ENCODE measurements at regions not wholly inside any gene's neighbourhood (a gene's known extent, or its start where the extent isn't known, plus 50 kb on each side); places are given as distances from the start of the nearest gene placed in this dataset.
A peak's percentile ranks its signal among the peaks of the same experiment; 100 is the strongest.

DNA sequence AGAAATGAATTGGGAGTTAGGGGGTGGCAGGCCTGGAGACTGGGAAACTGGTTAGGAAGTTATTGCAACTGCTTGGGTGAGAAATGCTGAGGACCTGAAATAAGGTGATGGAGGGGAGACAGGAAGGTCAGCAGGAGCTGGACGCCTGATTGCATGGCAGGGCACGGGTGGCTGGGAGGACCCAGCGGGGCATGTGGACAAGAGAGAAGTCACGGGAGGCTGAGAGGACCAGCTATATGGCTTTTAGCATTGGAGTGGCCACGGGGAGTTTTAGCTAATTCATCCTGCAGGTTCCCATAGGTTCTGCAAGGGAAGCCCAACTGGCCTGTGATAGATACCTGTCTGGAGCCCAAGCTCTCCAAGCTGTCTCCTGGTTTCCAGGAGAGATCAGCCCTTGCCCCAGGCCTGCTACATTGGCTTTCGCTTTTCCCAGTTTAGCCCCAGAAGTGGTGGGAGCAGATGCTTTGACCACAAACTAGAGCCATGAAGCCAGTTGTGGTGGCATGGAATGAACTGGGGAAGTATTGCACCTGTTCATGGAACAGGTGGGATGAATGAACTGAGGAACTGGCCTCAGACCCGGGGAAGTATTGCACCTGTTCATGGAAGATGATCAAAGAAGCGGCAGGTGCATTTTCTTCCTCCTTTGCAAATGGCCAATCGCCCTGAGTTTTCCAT, 93.6 kb upstream of the TAF1B start:
- no peak for DNase-seq (ENCODE audit: low spot score)
- in situ Hi-C loops (cut with MboI; ENCODE audit: low pct_unique_long_range_greater_than_20kb, low sequenced_read_pairs, unreplicated experiment): no loop called here
- TF ChIP-seq, protein P1, sequence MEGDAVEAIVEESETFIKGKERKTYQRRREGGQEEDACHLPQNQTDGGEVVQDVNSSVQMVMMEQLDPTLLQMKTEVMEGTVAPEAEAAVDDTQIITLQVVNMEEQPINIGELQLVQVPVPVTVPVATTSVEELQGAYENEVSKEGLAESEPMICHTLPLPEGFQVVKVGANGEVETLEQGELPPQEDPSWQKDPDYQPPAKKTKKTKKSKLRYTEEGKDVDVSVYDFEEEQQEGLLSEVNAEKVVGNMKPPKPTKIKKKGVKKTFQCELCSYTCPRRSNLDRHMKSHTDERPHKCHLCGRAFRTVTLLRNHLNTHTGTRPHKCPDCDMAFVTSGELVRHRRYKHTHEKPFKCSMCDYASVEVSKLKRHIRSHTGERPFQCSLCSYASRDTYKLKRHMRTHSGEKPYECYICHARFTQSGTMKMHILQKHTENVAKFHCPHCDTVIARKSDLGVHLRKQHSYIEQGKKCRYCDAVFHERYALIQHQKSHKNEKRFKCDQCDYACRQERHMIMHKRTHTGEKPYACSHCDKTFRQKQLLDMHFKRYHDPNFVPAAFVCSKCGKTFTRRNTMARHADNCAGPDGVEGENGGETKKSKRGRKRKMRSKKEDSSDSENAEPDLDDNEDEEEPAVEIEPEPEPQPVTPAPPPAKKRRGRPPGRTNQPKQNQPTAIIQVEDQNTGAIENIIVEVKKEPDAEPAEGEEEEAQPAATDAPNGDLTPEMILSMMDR (IDR thresholded peaks at IDR 0.05; ENCODE audit: extremely low read depth, insufficient read depth, missing control alignments): no peak

DNA sequence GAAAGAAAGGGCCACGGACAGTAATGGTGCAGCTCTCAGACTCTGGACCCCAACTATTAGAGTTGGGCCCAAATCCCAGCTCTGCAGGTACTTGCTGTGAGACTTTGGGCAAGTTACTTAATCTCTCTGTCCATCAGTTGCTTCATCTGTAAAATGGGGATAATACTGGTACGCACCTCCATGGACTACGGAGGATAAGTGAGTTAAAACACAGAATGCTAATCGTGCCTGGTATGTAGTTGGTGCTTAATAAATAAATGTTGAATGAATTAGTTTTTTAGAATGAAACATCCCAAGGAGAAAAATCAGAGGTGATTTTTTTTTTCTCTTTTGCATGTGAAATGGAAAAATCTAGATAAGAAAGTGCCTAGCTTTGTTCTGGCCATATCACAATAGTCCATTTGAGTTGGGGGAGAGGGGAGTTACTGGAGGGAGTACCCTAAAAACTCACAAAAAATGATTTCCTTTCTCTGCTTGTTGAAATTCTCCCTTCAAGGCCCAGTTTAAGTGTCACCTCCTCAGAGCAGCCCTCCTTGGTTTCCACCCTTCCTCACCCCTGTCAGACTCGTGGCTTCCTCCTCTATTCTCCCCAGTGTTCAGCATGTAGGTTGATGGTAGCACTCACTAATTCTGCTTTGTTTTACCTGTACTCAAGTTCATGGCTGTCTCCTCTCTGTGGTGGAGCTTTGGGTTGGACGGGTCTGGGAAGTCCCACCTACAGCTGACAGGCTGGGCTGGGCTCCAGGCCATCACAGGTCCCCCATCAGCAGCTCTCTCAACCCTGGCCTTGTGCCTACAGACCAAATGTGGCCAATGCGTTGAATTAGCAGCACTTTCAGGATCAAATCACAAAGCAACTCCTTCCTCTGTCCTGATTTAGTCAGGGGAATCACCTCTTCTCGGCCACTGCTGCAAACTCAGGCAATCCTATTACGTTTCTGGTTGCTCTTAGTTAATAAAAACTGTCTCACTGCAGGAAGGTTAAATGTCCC, 92.8 kb upstream of the TAF1B start:
- in situ Hi-C loops (cut with MboI; ENCODE audit: low pct_unique_long_range_greater_than_20kb, low sequenced_read_pairs, unreplicated experiment): no loop called here
- TF ChIP-seq, protein P1 (IDR thresholded peaks at IDR 0.05; ENCODE audit: extremely low read depth, insufficient read depth, missing control alignments): no peak
- DNase-seq (ENCODE audit: low spot score): peak; percentile 48

DNA sequence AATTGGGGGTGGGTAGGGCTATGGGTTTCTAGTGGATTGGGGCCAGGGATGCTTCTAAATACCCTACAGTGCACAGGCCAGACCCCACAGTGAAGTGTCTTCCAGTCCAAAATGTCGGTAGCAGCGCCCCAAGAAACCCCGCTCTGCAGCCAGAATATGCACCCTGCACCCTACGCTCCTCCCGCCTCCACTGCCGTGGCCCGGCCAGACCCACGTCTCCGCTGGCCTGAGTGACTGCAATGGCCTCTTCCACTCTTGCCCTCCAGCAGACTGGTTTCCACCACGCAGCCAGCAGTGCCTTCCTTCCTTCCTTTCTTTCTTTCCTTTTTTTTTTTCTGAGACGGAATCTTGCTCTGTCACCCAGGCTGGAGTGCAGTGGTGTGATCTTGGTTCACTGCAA, 91.4 kb upstream of the TAF1B start:
- TF ChIP-seq, protein P1 (IDR thresholded peaks at IDR 0.05; ENCODE audit: extremely low read depth, insufficient read depth, missing control alignments): no peak
- DNase-seq (ENCODE audit: low spot score): no peak
- in situ Hi-C loops (cut with MboI; ENCODE audit: low pct_unique_long_range_greater_than_20kb, low sequenced_read_pairs, unreplicated experiment): no loop called here

DNA sequence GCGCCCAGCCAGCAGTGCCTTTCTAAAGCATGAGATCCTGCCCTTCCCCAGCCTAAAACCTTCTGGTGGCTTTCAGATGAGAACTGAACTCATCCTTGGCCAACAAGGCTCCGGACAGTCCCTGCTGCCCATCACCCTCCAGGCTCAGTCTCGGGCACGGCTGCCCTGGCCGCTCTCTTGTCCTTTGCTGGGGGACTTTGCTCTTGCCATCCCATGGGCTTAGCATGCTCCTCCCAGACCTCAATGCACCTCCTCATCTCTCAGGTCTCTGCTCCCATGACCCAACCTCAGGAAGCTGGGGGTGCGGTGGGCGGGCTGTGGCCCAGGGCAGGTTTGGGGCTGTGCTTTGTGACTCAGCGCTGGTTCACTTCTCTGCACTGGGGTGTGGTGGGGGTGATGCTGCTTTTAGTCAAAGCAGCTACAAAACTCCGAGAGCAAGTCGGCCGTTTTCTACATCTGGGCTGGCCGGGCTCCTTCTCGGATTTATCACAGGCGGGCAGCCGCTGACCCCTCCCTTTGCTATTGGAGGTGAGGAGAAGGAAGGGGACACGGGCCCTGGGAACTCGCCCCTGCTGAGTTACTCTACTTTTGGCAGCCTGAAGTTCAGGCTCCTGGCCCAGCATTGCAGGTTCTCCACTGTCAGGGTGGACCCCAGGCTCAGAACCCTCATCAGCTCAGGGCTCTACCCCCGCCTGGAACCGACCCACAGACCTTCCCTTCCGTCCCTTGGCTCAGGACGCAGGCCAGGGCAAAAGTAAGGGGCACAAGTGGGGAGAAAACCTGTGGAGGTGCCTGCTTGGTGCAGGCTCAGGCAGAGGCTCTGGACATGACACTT, 90.6 kb upstream of the TAF1B start:
- in situ Hi-C loops (cut with MboI; ENCODE audit: low pct_unique_long_range_greater_than_20kb, low sequenced_read_pairs, unreplicated experiment): no loop called here
- peak; percentile 61 for DNase-seq (ENCODE audit: low spot score)
- TF ChIP-seq, protein P1 (IDR thresholded peaks at IDR 0.05; ENCODE audit: extremely low read depth, insufficient read depth, missing control alignments): no peak

DNA sequence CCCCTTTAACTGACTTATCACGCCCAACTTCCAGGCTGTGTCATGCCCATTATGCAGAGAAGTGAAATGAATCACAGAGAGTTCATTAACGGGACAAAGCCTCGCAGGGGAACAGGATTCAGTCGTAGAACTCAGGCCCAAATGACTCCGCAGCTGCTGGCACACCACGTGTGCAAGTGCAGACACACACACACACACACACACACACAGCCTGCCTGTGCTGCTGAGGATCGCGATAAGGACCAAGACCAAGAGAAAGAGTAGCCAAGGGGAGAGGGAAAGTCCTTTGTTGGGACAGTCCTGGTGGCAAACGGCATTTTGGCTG, 90.0 kb upstream of the TAF1B start:
- TF ChIP-seq, protein P1 (IDR thresholded peaks at IDR 0.05; ENCODE audit: extremely low read depth, insufficient read depth, missing control alignments): no peak
- in situ Hi-C loops (cut with MboI; ENCODE audit: low pct_unique_long_range_greater_than_20kb, low sequenced_read_pairs, unreplicated experiment): no loop called here
- DNase-seq (ENCODE audit: low spot score): peak; percentile 73
